Colonic mucosa (tissue), 4 donors: ENCODE measurements at regions not wholly inside any gene's neighbourhood (a gene's known extent, or its start where the extent isn't known, plus 50 kb on each side); places are given as distances from the start of the nearest gene placed in this dataset.
"Not testable (repeated sequence)": the region's sequence is repeated elsewhere in the genome, so short reads cannot be mapped to it uniquely, and the experiment has no call there.

ENCODE experiments used
- DNase-seq: peaks from one replicate; pipeline ENCODE4 v3.0.0-alpha.2; 2020
- H3K27ac ChIP-seq: fragments of 200-600 bp; one replicate; pipeline ENCODE4 v1.8.0; 2021
- H3K27me3 ChIP-seq: fragments of 200-600 bp; one replicate; pipeline ENCODE4 v1.8.0; 2021
- H3K36me3 ChIP-seq: fragments of 200-600 bp; one replicate; pipeline ENCODE4 v1.8.0; 2021
- H3K4me1 ChIP-seq: fragments of 200-600 bp; one replicate; pipeline ENCODE4 v1.8.0; 2021; ENCODE audit warnings: mild to moderate bottlenecking
- H3K4me3 ChIP-seq: fragments of 200-600 bp; one replicate; pipeline ENCODE4 v1.8.0; 2021
- H3K9ac ChIP-seq, 2 donors: one replicate each; pipeline ENCODE4 v1.7.0; 2013; ENCODE audit warnings: control low read depth in 2 of 2, low read depth in 2 of 2, low read length in 2 of 2
- H3K9me3 ChIP-seq: fragments of 200-600 bp; one replicate; pipeline ENCODE4 v1.8.0; 2021
- intact Hi-C: fragments of 100-400 bp; cut with DNase I; formaldehyde crosslinking; loops from one replicate; pipeline ENCODE4 v1.14.1; 2022
- TF ChIP-seq, protein P1 (sequence below): fragments of 200-600 bp; IDR thresholded peaks from one replicate; pipeline ENCODE4 v1.8.0; 2022; ENCODE audit warnings: antibody characterized with exemption, mild to moderate bottlenecking
- donor health status: healthy.
- donor health status: DM: no; HTN: no; CAD: no.
- donor health status: DM: no; HTN: no; CAD: no.

DNA sequence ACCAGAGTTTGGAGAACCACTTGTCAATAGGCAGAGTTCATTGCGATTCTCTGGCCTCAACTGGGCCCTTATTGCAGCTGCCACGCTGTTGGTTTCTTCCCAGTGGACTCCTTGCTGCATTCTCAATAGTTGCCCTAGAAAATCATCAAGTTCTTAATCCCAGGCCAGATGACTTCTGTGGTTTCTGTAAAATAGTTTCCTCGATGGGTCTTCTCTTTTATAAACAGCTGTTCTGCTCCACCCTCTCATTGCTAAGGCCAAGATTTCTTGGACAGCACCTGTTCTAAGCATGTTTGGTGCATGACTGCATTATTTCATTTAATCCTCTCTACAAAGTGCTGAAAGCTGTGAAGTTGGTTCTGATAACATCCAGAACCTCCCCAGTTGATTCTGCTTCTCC, 131.0 kb downstream of the BCL2L11 start:
- Histone ChIP-seq H3K9ac (no peak overlapping the region), H3K4me1 (no peaks in the 10 kb centered on the region), H3K9me3 (no peaks in the 10 kb centered on the region), H3K27me3 (no peaks in the 10 kb centered on the region), H3K36me3 (no peaks in the 10 kb centered on the region), H3K4me3 (no peak overlapping the region), H3K27ac (no peak overlapping the region)
- no peak for DNase-seq
- TF ChIP-seq, protein P1, sequence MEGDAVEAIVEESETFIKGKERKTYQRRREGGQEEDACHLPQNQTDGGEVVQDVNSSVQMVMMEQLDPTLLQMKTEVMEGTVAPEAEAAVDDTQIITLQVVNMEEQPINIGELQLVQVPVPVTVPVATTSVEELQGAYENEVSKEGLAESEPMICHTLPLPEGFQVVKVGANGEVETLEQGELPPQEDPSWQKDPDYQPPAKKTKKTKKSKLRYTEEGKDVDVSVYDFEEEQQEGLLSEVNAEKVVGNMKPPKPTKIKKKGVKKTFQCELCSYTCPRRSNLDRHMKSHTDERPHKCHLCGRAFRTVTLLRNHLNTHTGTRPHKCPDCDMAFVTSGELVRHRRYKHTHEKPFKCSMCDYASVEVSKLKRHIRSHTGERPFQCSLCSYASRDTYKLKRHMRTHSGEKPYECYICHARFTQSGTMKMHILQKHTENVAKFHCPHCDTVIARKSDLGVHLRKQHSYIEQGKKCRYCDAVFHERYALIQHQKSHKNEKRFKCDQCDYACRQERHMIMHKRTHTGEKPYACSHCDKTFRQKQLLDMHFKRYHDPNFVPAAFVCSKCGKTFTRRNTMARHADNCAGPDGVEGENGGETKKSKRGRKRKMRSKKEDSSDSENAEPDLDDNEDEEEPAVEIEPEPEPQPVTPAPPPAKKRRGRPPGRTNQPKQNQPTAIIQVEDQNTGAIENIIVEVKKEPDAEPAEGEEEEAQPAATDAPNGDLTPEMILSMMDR, result no peak
- intact Hi-C loops, result no loop called here

DNA sequence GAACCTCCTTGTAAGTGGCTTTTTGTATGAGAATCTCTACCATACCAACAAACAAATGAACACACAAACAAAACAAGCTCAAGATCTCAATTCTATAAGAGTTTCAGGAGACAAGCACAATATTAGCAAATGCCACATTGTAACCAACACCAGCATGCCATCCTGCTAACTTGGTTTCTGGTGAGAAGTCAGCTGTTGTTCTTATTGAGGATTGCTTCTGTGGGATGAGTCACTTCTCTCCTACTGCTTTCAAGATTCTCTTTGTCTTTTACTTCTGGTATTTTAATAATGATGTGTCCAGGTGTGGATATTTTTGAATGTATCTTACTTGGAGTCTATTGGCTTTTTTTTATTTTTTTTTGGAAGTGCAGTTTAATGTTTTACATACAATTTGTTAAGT, 131.7 kb downstream of the BCL2L11 start:
- Histone ChIP-seq H3K27ac (no peak overlapping the region), H3K27me3 (no peaks in the 10 kb centered on the region), H3K4me1 (no peaks in the 10 kb centered on the region), H3K9ac (no peak overlapping the region), H3K36me3 (no peaks in the 10 kb centered on the region), H3K9me3 (no peaks in the 10 kb centered on the region), H3K4me3 (no peak overlapping the region)
- TF ChIP-seq, protein P1, result no peak
- DNase-seq, result no peak
- intact Hi-C loops, result no loop called here

- intact Hi-C loops, H3K4me1 ChIP-seq, DNase-seq, H3K9ac ChIP-seq, H3K36me3 ChIP-seq, H3K9me3 ChIP-seq, H3K27me3 ChIP-seq, H3K4me3 ChIP-seq, H3K27ac ChIP-seq: not testable (repeated sequence)
These were observed 134.2 kb downstream of the BCL2L11 start for GRCh38 chr2:111254916-111255315.

- DNase-seq, H3K4me3 ChIP-seq, intact Hi-C loops: not testable (repeated sequence)
These were observed 135.9 kb downstream of the BCL2L11 start for GRCh38 chr2:111256628-111257027.

DNA sequence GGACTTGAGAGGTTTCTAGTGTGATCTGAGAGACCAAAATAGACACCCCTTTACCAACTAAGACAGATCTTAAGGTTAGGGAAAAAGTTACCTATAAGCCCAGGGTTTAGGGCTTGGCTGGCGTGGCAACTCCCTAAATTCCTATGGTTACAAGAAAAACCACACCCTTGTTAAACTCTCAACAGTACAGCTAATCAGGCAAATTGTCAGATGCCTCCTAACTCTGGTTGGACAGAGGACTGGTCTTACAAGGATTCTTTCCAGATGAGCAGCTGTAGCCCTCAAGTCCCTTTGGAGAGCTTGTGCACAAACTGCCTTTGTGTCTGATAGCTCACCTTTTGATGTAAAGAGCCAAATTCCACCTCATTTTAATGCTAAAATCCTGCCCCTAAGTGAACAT, 136.9 kb downstream of the BCL2L11 start:
- H3K36me3 ChIP-seq, intact Hi-C loops: not testable (repeated sequence)

More at GRCh38 chr2:111256628-111257027, 135.9 kb downstream of the BCL2L11 start:
- H3K27me3 ChIP-seq, H3K27ac ChIP-seq, H3K4me1 ChIP-seq, H3K36me3 ChIP-seq, H3K9me3 ChIP-seq, H3K9ac ChIP-seq: not testable (repeated sequence)

DNA sequence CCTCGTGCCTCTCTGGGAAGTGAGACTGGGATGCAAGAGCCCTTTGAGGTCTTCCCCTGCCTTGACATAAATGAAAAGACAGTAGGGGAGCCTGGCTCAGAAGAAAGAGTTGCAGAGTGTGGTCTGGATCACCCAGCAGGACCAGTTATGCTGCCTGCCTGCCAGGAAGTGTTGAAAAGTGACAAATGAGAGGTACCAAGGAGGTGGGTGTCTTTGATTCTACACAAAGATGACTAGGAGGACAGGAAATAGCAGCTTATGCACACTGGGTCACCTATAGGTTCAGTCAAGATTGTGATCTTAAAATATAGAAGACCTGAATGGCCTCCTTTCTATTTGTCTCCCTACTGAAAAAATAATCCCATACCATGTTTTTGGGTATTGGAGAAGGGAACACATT, 137.6 kb downstream of the BCL2L11 start:
- not testable (repeated sequence) for H3K36me3 ChIP-seq

More for the DNA sequence above, 136.9 kb downstream of the BCL2L11 start:
- not testable (repeated sequence) for H3K4me3 ChIP-seq, H3K27me3 ChIP-seq, DNase-seq, H3K27ac ChIP-seq, H3K4me1 ChIP-seq, H3K9ac ChIP-seq, H3K9me3 ChIP-seq

DNA sequence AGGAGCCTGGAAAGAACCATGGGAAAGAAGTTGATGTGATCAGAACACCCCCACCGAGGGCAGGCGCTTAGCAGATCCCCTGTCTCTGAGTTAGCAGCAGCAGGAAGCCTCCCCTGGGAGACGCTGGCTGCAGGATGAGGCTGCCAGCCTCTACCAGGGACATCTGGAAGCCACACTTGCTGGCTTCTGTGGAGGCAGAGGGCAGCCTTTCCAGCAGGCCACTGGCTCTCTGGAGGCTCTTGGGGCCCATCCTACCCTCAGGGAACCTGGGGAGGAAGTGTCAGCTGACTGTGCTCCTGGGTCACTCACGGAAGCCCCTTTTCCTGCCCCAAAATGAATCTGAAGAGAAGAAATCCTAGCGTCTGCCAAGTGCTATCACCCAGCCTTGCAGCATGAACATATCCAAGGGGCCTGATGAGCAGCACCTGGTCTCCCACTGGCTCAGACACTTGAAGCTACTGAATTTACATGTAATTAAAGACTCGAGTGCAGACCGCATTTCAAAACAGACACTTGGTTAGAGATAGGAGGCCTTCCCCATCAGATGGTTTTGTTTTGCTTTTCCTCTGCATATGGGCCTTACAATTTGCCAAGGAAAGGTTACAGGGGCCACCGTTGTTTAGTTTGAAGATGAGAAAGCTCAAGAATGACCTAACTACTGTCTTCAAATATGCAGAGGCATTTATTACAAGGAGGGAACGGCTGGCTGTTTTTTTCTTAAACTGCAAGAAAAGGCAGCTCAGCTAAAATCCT, 142.1 kb downstream of the BCL2L11 start:
- H3K9me3 ChIP-seq, intact Hi-C loops, DNase-seq: not testable (repeated sequence)

More for the DNA sequence above, 137.6 kb downstream of the BCL2L11 start:
- H3K27ac ChIP-seq, H3K9me3 ChIP-seq, intact Hi-C loops, H3K9ac ChIP-seq, DNase-seq, H3K4me3 ChIP-seq, H3K4me1 ChIP-seq, H3K27me3 ChIP-seq: not testable (repeated sequence)

DNA sequence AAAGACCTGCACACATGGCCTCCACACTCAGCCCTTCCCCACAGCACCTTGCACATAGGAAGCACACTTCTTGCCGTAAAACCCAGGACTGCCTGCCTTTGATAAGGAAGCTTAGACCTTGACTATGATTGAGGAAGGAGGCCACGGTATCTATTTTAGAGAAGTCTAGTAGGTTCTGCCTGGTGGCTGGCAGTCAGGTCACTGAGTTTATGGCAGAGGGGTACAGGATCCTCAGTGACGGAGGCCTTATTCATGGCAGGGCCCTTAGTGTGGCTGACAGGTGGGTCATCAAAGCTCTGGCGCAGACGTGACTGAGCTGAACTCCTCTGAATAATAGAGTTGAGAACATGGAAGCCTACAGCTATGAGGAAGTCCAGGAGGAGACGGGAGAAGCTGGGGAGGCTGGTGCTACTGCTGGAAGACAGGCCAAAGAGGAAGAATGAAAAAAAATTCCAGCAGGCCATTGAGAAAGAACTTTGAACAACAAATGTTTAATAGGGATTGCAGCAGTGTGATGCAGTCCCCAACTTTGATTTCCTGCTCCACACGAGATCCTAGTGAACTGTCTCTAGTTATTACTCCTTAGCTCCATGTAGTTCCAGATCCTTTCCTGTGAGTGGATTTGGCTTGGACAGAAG, 142.8 kb downstream of the BCL2L11 start:
- H3K36me3 ChIP-seq, H3K27ac ChIP-seq, H3K4me3 ChIP-seq, H3K9me3 ChIP-seq, H3K4me1 ChIP-seq, intact Hi-C loops, DNase-seq, H3K27me3 ChIP-seq, H3K9ac ChIP-seq: not testable (repeated sequence)

More for the DNA sequence above, 142.1 kb downstream of the BCL2L11 start:
- not testable (repeated sequence) for H3K4me1 ChIP-seq, H3K36me3 ChIP-seq, H3K4me3 ChIP-seq, H3K9ac ChIP-seq, H3K27me3 ChIP-seq, H3K27ac ChIP-seq

- H3K36me3 ChIP-seq, H3K27ac ChIP-seq, DNase-seq, H3K9me3 ChIP-seq, H3K4me1 ChIP-seq, H3K9ac ChIP-seq, H3K27me3 ChIP-seq, H3K4me3 ChIP-seq, intact Hi-C loops: not testable (repeated sequence)
These were observed 144.2 kb downstream of the BCL2L11 start for GRCh38 chr2:111264956-111265355.

DNA sequence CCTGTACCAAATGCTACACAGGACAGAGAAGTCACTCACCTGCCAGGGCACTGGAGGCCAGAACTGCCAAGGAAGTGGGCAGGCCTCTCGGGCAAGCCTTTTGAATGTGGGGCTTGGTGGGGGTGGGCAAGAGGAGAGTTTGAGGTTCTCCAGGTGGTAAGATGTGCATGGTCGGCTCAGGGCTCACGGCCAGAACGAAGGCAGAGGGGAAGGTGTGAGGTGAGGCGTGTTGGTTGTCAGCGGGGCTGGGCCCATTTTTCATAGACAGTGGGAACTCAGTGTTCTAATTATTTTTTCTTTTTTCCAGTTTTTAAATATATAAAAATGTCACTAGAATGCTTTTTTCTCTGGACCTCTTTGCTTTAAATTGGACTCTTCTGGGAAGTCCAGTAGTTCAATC, 145.8 kb downstream of the BCL2L11 start:
- DNase-seq, H3K27ac ChIP-seq, H3K27me3 ChIP-seq, H3K36me3 ChIP-seq, H3K9ac ChIP-seq, H3K9me3 ChIP-seq, intact Hi-C loops, H3K4me3 ChIP-seq, H3K4me1 ChIP-seq: not testable (repeated sequence)

DNA sequence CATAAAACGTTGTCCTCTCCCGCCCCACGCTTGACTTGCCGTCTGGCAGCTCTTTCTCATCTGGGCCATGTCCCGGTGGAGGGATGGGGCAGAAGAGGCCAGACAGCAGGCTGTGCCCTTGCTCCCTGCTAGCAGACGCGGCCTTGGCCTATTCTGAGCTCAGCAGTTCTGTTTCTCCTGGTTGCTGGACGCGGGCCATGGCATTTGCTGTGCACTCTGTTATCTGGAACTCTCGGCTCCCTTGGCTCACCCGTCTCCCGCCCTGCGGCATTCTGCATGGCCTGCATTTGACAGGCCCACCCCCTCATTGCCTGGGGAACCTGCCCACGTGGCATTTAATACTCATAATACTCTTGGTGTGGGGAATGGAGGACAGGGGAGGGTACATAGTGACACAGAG, 146.3 kb downstream of the BCL2L11 start:
- H3K36me3 ChIP-seq, DNase-seq, H3K27me3 ChIP-seq, H3K4me3 ChIP-seq, H3K9ac ChIP-seq, H3K4me1 ChIP-seq, H3K9me3 ChIP-seq, intact Hi-C loops, H3K27ac ChIP-seq: not testable (repeated sequence)
